HAP-1 (cell line): ENCODE measurements at regions not wholly inside any gene's neighbourhood (a gene's known extent, or its start where the extent isn't known, plus 50 kb on each side); places are given as distances from the start of the nearest gene placed in this dataset.
"Not testable (repeated sequence)": the region's sequence is repeated elsewhere in the genome, so short reads cannot be mapped to it uniquely, and the experiment has no call there.

Source experiments
- DNase-seq, 2 experiments: peaks; one replicate each; pipeline ENCODE4 v3.0.0-alpha.2; 2016 to 2020; ENCODE audit warnings: low spot score in 2 of 2
- H3K27me3 ChIP-seq: fragments of 250-450 bp; sonication (Bioruptor Pico); 2 replicates; pipeline ENCODE4 v1.5.1; 2020; ENCODE audit warnings: low read depth, mild to moderate bottlenecking, moderate library complexity
- H3K36me3 ChIP-seq: fragments of 250-450 bp; sonication (Bioruptor Pico); replicated peaks from 2 replicates; pipeline ENCODE4 v1.5.1; 2020; ENCODE audit warnings: mild to moderate bottlenecking
- H3K4me1 ChIP-seq: fragments of 250-450 bp; sonication (Bioruptor Pico); 2 replicates; pipeline ENCODE4 v1.5.1; 2020; ENCODE audit warnings: mild to moderate bottlenecking
- H3K4me3 ChIP-seq: fragments of 250-450 bp; sonication (Bioruptor Pico); 2 replicates; pipeline ENCODE4 v1.5.1; 2020; ENCODE audit warnings: mild to moderate bottlenecking, moderate library complexity
- H3K9me3 ChIP-seq: fragments of 250-450 bp; sonication (Bioruptor Pico); 2 replicates; pipeline ENCODE4 v1.5.1; 2020; ENCODE audit warnings: mild to moderate bottlenecking, moderate library complexity
- in situ Hi-C: fragments of 300-500 bp; cut with MboI; formaldehyde crosslinking; loops from 3 replicates; pipeline ENCODE4 v1.14.3; 2020; ENCODE audit warnings: low sequenced_read_pairs, inconsistent platforms, mixed read lengths

- in situ Hi-C loops = not testable (repeated sequence)
These were observed 122.0 kb upstream of the PRSS1 start for GRCh38 chr7:142627223-142627622.

DNA sequence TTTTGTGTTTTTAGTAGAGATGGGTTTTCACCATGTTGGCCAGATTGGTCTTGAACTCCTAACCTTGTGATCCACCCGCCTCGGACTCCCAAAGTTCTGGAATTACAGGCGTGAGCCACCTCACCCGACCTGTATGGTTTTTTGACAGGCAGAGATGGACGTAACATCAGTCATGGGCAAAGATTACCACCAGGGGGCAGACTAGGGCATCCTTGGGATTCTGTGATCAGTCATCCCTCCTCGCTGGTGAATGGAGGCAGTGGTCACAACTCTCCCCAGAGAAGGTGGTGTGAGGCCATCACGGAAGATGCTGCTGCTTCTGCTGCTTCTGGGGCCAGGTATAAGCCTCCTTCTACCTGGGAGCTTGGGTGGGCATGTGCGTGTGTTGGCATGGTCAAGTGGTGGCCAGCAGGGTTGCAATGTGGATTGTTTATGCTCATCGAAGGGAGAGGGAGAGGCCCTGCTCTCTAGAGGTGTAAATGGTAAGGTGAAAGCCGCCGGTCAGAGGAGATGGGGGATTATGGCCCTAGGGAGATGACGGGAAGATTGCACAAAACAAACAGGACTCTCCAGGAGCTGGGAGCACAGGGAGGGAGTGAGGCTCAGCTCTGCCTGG is 122.7 kb upstream of the PRSS1 start:
- H3K4me3 ChIP-seq = no peak overlapping the region
- H3K9me3 ChIP-seq = no peaks in the 10 kb centered on the region
- H3K4me1 ChIP-seq = no peaks in the 10 kb centered on the region
- no peaks in the 10 kb centered on the region for H3K36me3 ChIP-seq
- H3K27me3 ChIP-seq = peaks cover 8% of the 10 kb centered on the region
- DNase-seq = peak; percentile 13 to 86
- in situ Hi-C loops = no loop called here

More at GRCh38 chr7:142627223-142627622, 122.0 kb upstream of the PRSS1 start:
- DNase-seq, H3K9me3 ChIP-seq, H3K36me3 ChIP-seq, H3K4me1 ChIP-seq, H3K4me3 ChIP-seq: not testable (repeated sequence)
- H3K27me3 ChIP-seq = peaks cover 15% of the 10 kb centered on the region

DNA sequence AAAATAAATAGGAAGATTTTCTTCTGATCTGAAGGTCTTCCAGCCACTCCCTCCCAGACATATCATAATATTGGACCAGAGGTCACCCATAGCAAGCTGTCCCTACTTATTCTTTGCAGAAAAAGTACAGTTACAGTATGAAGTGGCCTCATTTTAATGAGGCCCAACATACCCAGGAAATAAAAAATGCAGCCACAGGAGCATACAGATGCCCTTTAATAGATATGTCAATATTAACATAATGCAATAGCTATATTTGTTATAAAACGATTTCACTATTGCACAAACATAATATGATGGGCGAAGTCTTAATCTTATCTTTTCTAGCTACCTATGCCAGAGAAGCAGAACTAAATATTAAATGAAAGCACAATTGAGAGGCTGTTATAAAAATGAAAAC is 124.1 kb upstream of the PRSS1 start:
- H3K36me3 ChIP-seq, H3K9me3 ChIP-seq, DNase-seq, in situ Hi-C loops, H3K4me1 ChIP-seq, H3K4me3 ChIP-seq, H3K27me3 ChIP-seq: not testable (repeated sequence)

GRCh38 chr7:142620402-142620801 is 128.9 kb upstream of the PRSS1 start:
- Histone ChIP-seq H3K36me3 (no peaks in the 10 kb centered on the region), H3K4me1 (no peaks in the 10 kb centered on the region)

DNA sequence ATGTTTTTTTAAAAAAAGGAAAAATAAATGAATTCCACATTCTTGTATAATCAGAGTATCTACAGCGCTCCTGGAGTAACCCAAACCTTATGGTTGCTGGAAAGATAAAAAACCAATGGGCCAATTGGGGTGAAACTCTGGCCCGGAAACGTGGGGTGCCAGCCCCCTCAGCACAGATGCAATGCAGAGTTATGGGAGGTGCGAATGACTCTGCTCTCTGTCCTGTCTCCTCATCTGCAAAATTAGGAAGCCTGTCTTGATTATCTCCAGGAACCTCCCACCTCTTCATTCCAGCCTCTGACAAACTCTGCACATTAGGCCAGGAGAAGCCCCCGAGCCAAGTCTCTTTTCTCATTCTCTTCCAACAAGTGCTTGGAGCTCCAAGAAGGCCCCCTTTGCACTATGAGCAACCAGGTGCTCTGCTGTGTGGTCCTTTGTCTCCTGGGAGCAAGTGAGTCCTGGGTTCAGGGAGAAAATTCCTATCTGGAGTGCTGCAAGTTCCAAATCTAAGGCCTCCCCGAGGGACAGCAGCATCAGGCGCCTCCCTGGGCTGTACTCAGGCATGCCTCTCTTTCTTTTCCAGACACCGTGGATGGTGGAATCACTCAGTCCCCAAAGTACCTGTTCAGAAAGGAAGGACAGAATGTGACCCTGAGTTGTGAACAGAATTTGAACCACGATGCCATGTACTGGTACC is 130.5 kb upstream of the PRSS1 start:
- Histone ChIP-seq H3K27me3 (0 out of 2 replicates have a peak, but pooled peaks cover 3% of the 10 kb centered on the region), H3K36me3 (no peaks in the 10 kb centered on the region), H3K4me1 (no peaks in the 10 kb centered on the region), H3K9me3 (no peaks in the 10 kb centered on the region), H3K4me3 (no peak overlapping the region)
- in situ Hi-C loops = loop anchor here (25.0 kb wide), 1 partner anchor 593 kb away; the partner anchor contains the start of gene TAS2R40
- no peak for DNase-seq

More at GRCh38 chr7:142620402-142620801, 128.9 kb upstream of the PRSS1 start:
- in situ Hi-C loops = loop anchor here (25.0 kb wide), 1 partner anchor 592 kb away; the partner anchor contains the start of gene TAS2R40
- 0 out of 2 replicates have a peak, but pooled peaks cover 3% of the 10 kb centered on the region for H3K27me3 ChIP-seq
- DNase-seq = no peak
- no peaks in the 10 kb centered on the region for H3K9me3 ChIP-seq
- H3K4me3 ChIP-seq = no peak overlapping the region

DNA sequence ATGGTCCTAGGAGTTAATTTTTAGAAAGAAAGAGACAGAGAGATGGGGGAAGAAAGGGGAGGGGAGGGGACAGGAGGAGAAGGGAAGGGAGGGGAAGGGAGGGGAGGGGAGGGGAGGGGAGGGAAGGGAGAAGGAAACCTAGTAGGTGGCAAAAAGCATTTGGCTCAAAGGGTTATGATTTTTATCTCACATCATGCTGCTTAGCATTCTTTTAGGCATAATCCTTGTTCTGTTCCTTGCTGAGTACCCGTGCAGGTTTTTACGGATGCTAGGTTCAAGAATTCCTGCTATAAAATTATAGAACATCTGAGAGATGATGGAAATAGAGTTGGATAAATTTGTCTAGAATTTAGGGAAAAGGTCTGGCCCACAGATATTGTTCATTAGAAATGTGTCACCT is 132.4 kb upstream of the PRSS1 start:
- in situ Hi-C loops = loop anchor here (25.0 kb wide), 1 partner anchor 595 kb away; the partner anchor contains the start of gene TAS2R40

GRCh38 chr7:142616121-142616643 is 133.1 kb upstream of the PRSS1 start:
- no peak for DNase-seq
- no peaks in the 10 kb centered on the region for H3K4me1 ChIP-seq
- no peaks in the 10 kb centered on the region for H3K27me3 ChIP-seq
- H3K4me3 ChIP-seq = no peak overlapping the region
- no peaks in the 10 kb centered on the region for H3K9me3 ChIP-seq
- in situ Hi-C loops = loop anchor here (25.0 kb wide), 1 partner anchor 596 kb away; the partner anchor contains the start of gene TAS2R40
- no peaks in the 10 kb centered on the region for H3K36me3 ChIP-seq

More for the DNA sequence above, 132.4 kb upstream of the PRSS1 start:
- no peak overlapping the region for H3K4me3 ChIP-seq
- no peak for DNase-seq
- H3K27me3 ChIP-seq = no peaks in the 10 kb centered on the region
- no peaks in the 10 kb centered on the region for H3K4me1 ChIP-seq
- no peaks in the 10 kb centered on the region for H3K9me3 ChIP-seq
- H3K36me3 ChIP-seq = no peaks in the 10 kb centered on the region

- no peaks in the 10 kb centered on the region for H3K4me1 ChIP-seq
- no peak for DNase-seq
- H3K9me3 ChIP-seq = no peaks in the 10 kb centered on the region
- H3K36me3 ChIP-seq = no peaks in the 10 kb centered on the region
- H3K27me3 ChIP-seq = no peaks in the 10 kb centered on the region
- H3K4me3 ChIP-seq = no peak overlapping the region
- in situ Hi-C loops = loop anchor here (25.0 kb wide), 1 partner anchor 597 kb away; the partner anchor contains the start of gene TAS2R40
These were observed 133.8 kb upstream of the PRSS1 start for GRCh38 chr7:142615508-142615907.

DNA sequence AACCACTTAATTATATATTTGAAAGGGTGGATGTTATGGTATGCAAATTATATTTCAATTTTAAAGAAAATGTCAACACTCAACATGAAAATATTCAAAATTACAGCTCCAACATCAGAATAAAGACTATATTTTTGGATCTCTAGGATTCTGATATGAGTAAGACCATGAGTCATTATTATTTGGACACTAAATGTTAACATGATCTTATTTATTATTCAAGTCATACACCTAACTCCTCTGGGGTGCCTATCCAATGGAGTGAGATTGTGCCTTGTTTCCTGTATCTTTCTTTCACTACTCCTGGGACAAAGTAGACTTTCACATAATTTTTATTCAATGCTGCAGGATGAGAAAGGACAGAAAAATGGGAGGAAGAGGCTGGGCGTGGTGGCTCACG is 135.2 kb upstream of the PRSS1 start:
- in situ Hi-C loops = loop anchor here (25.0 kb wide), 1 partner anchor 598 kb away; the partner anchor contains the start of gene TAS2R40
- H3K4me3 ChIP-seq = no peak overlapping the region
- no peak for DNase-seq

DNA sequence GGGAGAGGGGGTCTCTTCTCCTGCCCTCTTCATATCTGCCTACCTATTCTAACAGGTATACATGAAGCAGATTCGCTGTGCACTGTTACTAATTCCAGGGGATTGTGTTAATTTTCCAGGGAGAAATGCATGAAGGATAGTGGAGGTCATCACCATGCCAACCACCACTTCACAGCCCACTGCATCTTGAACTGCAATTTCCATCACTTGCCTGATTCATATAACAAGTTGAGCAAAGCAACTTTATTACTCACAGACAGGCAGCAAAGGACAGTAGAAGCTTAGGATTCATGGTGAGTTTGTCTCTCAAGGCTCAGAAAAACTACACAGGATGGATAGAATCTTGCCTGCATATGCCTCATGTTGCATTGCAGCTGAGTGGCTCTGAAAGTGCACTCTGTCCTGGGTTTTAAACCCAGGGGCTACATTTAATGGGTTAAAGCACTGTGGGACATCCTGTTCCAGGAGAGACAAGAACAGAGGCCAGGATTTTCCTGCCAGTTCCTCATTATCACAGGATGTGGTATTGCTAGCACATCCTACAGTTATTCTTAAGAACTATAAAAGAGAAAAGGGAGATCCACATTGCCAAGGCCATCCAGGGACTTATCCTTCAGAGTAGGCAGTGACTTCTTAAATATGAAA is 136.9 kb upstream of the PRSS1 start:
- Histone ChIP-seq H3K4me1 (no peaks in the 10 kb centered on the region), H3K9me3 (no peaks in the 10 kb centered on the region), H3K4me3 (no peak overlapping the region), H3K27me3 (0 out of 2 replicates have a peak, but pooled peaks cover 4% of the 10 kb centered on the region), H3K36me3 (no peaks in the 10 kb centered on the region)
- in situ Hi-C loops = loop anchor here (25.0 kb wide), 1 partner anchor 600 kb away; the partner anchor contains the start of gene TAS2R40
- no peak for DNase-seq

More for the DNA sequence above, 135.2 kb upstream of the PRSS1 start:
- no peaks in the 10 kb centered on the region for H3K27me3 ChIP-seq
- no peaks in the 10 kb centered on the region for H3K36me3 ChIP-seq
- no peaks in the 10 kb centered on the region for H3K4me1 ChIP-seq
- H3K9me3 ChIP-seq = no peaks in the 10 kb centered on the region

- Histone ChIP-seq H3K4me1 (no peaks in the 10 kb centered on the region), H3K36me3 (no peaks in the 10 kb centered on the region), H3K27me3 (0 out of 2 replicates have a peak, but pooled peaks cover 4% of the 10 kb centered on the region), H3K4me3 (no peak overlapping the region), H3K9me3 (no peaks in the 10 kb centered on the region)
- no peak for DNase-seq
- in situ Hi-C loops = loop anchor here (25.0 kb wide), 1 partner anchor 601 kb away; the partner anchor contains the start of gene TAS2R40
These were observed 137.6 kb upstream of the PRSS1 start for GRCh38 chr7:142611566-142612236.

GRCh38 chr7:142608630-142609428 is 140.4 kb upstream of the PRSS1 start:
- H3K4me3 ChIP-seq = no peak overlapping the region
- in situ Hi-C loops = loop anchor here (25.0 kb wide), 1 partner anchor 603 kb away; the partner anchor contains the start of gene TAS2R40
- H3K9me3 ChIP-seq = no peaks in the 10 kb centered on the region

More at GRCh38 chr7:142608630-142609428, 140.4 kb upstream of the PRSS1 start:
- Histone ChIP-seq H3K36me3 (no peaks in the 10 kb centered on the region), H3K27me3 (peaks cover 7% of the 10 kb centered on the region; the same call in 1 of the 2 replicates), H3K4me1 (no peaks in the 10 kb centered on the region)
- DNase-seq = no peak
